Gastroesophageal sphincter (tissue), 3 donors: ENCODE measurements at regions not wholly inside any gene's neighbourhood (a gene's known extent, or its start where the extent isn't known, plus 50 kb on each side); places are given as distances from the start of the nearest gene placed in this dataset.

Source experiments
- EP300 ChIP-seq: sonication (generic); formaldehyde crosslinking; IDR thresholded peaks from one replicate; pipeline ENCODE4 v1.6.1; 2017; ENCODE audit warnings: antibody characterized with exemption, mild to moderate bottlenecking
- POLR2A ChIP-seq, 2 donors: fragments of 450-650 bp; IDR thresholded peaks; one replicate each; pipeline ENCODE4 v1.6.1; 2017; ENCODE audit warnings: antibody characterized with exemption in 2 of 2, mild to moderate bottlenecking in 2 of 2, moderate library complexity in 1 of 2
- POLR2AphosphoS5 ChIP-seq: sonication (generic); formaldehyde crosslinking; IDR thresholded peaks from one replicate; pipeline ENCODE4 v1.6.1; 2017; ENCODE audit warnings: antibody characterized with exemption
- TF ChIP-seq, protein P1 (sequence below), 4 experiments: fragments of 200-600 bp in 2 of 4; fragments of 450-650 bp in 2 of 4; sonication (generic) in 1 of 4; IDR thresholded peaks; one replicate each; pipeline ENCODE4 v1.5.1; 2017 to 2019; ENCODE audit warnings: antibody characterized with exemption in 4 of 4, mild to moderate bottlenecking in 2 of 4, moderate library complexity in 2 of 4

- TF ChIP-seq, protein P1, sequence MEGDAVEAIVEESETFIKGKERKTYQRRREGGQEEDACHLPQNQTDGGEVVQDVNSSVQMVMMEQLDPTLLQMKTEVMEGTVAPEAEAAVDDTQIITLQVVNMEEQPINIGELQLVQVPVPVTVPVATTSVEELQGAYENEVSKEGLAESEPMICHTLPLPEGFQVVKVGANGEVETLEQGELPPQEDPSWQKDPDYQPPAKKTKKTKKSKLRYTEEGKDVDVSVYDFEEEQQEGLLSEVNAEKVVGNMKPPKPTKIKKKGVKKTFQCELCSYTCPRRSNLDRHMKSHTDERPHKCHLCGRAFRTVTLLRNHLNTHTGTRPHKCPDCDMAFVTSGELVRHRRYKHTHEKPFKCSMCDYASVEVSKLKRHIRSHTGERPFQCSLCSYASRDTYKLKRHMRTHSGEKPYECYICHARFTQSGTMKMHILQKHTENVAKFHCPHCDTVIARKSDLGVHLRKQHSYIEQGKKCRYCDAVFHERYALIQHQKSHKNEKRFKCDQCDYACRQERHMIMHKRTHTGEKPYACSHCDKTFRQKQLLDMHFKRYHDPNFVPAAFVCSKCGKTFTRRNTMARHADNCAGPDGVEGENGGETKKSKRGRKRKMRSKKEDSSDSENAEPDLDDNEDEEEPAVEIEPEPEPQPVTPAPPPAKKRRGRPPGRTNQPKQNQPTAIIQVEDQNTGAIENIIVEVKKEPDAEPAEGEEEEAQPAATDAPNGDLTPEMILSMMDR (IDR thresholded peaks at IDR 0.05) = no peak
- TF ChIP-seq POLR2A (IDR thresholded peaks at IDR 0.05) (no peak), EP300 (no peak), POLR2AphosphoS5 (no peak)
Observed at GRCh38 chr6:55669028-55669427, 90.0 kb upstream of the HMGCLL1 start.
